Tongue (tissue), 1 donor: ENCODE measurements at regions not wholly inside any gene's neighbourhood (a gene's known extent, or its start where the extent isn't known, plus 50 kb on each side); places are given as distances from the start of the nearest gene placed in this dataset.
A peak's percentile ranks its signal among the peaks of the same experiment; 100 is the strongest.

ENCODE experiments used
- DNase-seq: peaks from one replicate; pipeline ENCODE4 v3.0.0-alpha.2; 2015

- DNase-seq = no peak
These were observed 487.2 kb upstream of the AKR1E2 start for GRCh38 chr10:4338768-4339167.

DNA sequence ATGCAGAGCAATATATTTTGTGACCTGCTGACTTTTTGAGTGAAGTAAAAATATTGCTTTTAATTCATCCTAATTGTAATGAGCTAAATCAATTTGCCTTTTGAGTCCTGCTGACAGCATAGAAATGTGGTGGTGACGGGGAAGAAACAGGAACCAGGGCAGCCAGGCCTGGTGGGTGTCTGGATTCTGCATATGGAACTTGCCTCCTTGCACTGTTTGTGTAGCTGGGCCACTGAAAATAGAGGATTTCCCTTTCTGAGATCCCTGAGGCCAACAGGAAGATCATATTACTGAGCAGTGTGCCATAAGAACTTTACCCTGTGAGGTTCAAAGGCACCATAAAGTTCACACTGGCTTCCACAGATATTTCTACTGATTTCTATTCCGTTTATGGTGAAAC, 488.4 kb upstream of the AKR1E2 start:
- DNase-seq = no peak

GRCh38 chr10:4334871-4335270, 491.1 kb upstream of the AKR1E2 start:
- DNase-seq = no peak

GRCh38 chr10:4334015-4334414, 492.0 kb upstream of the AKR1E2 start:
- DNase-seq = no peak

DNA sequence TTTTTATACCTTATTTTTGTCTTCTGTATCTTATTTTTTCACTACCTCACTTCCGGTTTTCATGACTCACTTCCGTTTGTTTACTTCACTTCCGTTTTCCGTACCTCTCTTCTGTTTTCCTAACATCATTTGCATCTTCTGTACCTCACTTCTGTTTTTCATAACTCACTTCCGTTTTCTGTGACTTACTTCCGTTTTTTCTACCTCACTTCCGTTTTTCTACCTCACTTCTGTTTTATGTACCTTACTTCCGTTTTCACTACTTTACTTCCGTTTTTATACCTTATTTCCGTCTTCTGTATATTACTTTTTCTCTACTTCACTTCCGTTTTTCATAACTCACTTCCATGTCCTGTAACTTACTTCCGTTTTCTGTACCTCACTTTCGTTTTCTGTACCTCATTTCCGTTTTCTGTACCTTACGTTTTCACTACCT, 492.5 kb upstream of the AKR1E2 start:
- DNase-seq = no peak

GRCh38 chr10:4332764-4333458, 493.1 kb upstream of the AKR1E2 start:
- no peak for DNase-seq

GRCh38 chr10:4331150-4331549, 494.9 kb upstream of the AKR1E2 start:
- DNase-seq = no peak

- no peak for DNase-seq
These were observed 495.4 kb upstream of the AKR1E2 start for GRCh38 chr10:4330636-4331035.

DNA sequence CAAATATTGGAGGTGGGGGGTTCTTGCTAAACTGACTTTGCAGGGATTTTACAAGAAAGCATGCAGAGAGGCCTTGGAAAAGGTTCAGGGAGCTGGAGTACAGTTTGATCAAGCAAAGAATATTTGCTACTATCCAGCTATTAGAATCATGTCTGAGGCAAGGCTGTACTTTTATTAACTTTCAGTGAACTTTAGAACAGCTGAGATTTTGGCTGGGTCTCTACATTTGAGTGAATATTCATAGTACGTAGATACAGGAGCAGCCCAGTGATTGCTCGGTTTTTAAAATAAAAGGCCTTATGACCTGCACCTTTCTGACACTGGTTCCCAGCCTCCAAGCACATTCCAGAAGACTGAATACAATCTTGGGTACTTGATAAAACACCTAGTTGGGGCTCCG, 496.8 kb upstream of the AKR1E2 start:
- DNase-seq = peak; percentile 41

GRCh38 chr10:4326647-4327046, 499.4 kb upstream of the AKR1E2 start:
- DNase-seq = peak; percentile 32

- DNase-seq = no peak
These were observed 506.1 kb upstream of the AKR1E2 start for GRCh38 chr10:4319870-4320367.

DNA sequence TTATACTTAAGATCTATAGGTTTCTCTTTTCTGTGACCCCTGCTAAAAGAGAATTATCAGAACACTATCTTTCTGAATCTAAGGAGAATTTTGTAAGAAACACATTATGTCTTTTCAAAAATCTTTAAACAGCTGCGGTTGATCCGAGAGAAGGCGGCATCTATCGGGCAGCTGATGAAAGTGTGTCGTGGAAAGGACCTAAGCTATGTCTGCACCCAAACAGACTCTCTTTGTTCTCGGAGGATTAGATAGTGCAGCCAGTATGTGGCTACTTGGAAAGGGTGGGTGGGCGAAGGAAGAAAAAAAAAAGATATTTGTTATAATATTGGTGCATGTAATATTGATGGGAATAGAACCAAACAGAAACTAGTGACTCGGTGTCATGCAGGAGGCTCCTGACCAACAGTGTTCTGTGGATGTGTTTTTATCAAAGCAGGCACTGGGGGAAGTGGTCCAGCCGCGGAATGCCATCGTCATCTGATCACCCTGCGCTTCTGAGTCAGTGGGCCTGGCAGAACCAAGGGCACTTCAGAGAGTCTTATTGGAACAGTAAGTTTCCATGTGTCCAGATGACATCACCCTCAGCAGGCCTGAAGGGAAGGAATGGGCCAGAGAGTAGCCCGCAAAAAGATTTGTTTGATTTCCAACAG, 509.7 kb upstream of the AKR1E2 start:
- peak; percentile 76 for DNase-seq

DNA sequence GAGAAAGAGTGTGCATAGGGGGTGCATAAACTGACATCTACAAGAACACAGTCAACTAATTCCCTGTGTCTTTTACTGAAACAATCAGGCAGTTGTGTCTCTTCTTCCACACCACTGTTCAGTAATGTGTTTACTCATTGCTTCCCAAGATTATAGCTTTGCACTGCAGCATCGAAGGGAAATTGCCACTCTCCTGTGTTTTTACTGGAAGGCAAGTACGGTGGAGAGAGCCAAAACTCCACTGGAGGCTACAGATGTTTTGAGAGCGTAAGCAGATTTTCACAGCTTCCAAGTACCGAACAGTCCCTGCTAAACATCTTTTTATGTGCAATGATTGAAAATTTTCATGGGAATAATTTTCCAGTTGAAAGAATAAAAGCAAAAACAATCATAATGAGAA, 510.5 kb upstream of the AKR1E2 start:
- peak; percentile 92 for DNase-seq

DNA sequence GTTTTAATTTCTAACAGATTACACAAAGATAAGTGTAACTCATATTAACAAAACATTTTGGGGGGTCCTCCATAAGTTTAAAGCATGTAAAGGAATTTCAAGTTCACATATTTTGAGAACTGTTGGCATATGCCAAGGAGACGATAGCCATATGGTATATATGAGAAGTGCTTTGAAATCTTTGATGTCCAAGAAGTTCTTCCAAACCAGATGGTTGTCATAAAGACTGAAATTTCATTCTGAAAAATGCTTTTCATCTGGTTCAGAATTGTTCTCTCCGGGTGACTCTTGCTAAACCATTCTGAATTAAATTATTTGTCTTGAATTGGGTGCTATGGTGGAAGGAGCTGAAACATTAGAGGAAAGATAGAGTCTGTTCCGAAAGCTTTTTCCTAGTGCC, 513.0 kb upstream of the AKR1E2 start:
- DNase-seq = no peak

DNA sequence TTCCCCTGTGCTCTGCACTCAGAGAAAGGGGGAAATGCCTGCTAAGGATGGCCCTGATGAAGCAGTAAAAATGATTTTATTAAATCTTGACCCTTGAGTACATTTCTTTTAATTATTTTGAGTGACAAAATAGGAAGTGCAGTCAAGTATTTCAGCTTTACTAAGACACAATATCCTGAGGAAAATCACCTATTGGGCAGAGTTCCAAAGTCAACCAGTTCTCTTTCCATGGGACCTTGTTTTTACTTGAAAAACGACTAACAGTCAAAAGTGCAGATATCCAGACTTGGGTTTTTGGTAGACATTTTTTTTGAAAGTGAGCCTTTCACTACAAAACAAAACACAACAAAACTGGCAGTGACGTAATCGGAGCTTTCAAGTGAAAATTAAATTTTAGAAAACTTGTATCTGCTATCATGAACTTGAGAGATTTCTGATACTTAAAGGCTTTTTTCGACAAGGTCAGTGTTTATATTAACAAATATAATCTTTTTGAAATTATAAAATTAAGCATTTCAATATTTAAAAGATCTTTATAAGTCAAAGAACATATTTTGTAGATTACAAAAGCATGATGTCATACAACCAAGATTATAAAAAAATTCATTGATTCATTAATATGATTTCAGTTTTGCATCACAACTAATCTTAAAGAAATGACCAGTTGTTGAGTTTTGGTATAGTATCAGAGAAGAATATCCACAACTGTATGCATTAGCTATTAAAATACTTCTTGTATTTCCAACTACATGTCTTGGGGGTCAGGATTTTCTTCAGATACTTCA, 513.8 kb upstream of the AKR1E2 start:
- no peak for DNase-seq

- no peak for DNase-seq
These were observed 515.8 kb upstream of the AKR1E2 start for GRCh38 chr10:4310172-4310571.

GRCh38 chr10:4307910-4308309, 518.1 kb upstream of the AKR1E2 start:
- DNase-seq = no peak

DNA sequence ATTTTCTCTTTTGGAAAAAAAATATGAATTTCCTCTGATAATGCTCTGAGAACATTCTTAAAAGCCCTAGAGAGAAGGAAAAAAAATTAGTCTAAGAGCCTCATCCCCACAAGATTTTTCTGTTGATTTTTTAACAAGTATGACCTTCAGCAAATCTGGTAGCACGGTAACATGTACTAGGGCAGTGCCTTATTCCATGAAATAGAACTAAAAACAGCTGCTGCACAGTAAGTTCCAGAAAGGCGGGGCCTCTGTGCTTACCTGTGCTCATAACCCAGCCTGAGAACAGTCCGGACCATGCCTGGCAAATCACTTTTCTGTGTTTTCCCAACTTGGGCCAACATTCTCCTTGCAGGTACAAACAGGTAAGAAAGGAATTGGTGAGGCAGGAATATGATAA, 519.1 kb upstream of the AKR1E2 start:
- DNase-seq = no peak

GRCh38 chr10:4303045-4303444, 518.0 kb upstream of the KLF6 start:
- no peak for DNase-seq

DNA sequence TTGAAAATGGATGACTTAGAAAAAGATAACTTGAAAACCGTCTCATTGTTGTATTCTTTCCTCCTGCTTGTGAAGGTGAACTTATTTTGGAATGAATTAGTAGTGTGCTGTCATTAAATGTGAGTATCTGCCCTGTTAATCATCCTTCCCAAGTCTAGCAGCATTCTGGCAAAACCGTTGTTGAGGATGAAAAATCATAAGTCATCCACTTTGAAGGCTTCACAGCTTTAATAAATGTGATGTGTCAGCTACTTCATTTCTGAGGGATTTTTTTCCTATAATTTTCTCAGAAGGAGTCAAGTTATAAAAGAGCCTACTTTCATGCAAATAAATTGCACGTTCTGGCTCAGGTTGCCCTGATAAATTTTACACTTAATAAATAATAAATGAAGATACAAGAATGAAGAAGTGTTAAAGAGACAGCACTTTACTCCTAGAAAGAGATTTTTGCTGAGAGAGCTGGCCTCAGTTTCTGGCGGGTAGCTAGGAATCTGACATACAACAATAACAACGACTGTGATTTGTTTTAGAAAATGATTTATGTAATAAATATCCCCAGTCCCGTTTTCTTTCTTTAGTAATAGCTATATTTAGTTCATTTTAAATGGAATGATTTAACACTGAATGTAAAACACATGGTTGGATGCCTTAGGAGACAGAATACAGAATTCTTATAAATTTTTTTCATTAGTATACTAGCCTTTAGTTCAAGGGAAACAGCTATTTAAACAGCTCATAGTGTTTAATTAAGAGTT, 516.5 kb upstream of the KLF6 start:
- DNase-seq = peak; percentile 55

DNA sequence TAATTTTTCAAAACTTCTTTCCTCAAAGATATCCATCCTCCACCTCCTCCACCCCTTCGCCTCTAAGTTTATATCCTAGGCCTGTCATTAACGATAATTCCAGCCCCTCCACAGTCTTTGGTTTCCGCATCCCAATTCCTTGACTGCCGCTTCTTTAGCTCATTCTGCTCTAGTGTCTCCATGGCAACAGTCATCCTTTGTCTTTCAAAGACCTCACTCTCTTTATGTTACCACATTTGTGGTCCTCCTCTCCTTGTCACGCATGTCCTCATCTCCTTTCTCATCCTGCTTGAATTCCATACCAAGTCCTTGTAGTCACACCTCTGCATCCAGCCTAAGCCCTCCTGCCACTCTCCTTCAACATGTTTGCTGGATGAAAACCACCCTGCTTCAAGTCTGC, 511.2 kb upstream of the KLF6 start:
- no peak for DNase-seq

GRCh38 chr10:4294996-4295792, 510.2 kb upstream of the KLF6 start:
- DNase-seq = no peak
